ENCODE measurements at regions not wholly inside any gene's neighbourhood (a gene's known extent, or its start where the extent isn't known, plus 50 kb on each side); places are given as distances from the start of the nearest gene placed in this dataset.

DNA sequence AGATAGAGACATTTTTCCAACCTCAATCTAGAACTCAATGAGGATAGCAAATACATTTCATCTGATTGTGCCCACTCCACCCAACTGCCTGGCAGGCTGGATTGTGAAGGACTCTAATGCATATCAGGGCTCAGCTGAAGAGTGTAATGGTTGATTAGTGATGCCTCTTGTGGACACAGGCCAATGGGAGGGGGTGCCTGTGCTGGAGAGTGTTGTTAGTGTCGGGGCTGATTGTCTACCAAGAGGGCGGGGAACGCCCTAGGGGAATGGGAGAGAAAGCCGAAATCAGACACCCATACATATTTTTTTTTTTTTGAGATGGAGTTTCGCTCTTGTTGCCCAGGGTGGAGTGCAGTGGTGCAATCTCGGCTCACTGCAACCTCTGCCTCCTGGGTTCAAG is 103.7 kb upstream of the SALL4 start:
- TF ChIP-seq RARB (CRISPR knock-in tag; IDR thresholded peaks at IDR 0.05) (no peak), ARNTL (CRISPR knock-in tag; IDR thresholded peaks at IDR 0.05; ENCODE audit: borderline replicate concordance, low read depth) (no peak), ZC3H10 (CRISPR knock-in tag; IDR thresholded peaks at IDR 0.05) (no peak), ZFP3 (CRISPR knock-in tag; IDR thresholded peaks at IDR 0.05) (no peak), OSR1 (CRISPR knock-in tag; IDR thresholded peaks at IDR 0.05) (no peak), BACH2 (CRISPR knock-in tag; IDR thresholded peaks at IDR 0.05; ENCODE audit: borderline replicate concordance) (no peak), ESRRG (CRISPR knock-in tag; IDR thresholded peaks at IDR 0.05) (no peak), ZNF8 (CRISPR knock-in tag; IDR thresholded peaks at IDR 0.05) (no peak), ZNF565 (CRISPR knock-in tag; conservative IDR thresholded peaks at IDR 0.05; ENCODE audit: low read depth) (no peak)
- TF ChIP-seq, protein P1, sequence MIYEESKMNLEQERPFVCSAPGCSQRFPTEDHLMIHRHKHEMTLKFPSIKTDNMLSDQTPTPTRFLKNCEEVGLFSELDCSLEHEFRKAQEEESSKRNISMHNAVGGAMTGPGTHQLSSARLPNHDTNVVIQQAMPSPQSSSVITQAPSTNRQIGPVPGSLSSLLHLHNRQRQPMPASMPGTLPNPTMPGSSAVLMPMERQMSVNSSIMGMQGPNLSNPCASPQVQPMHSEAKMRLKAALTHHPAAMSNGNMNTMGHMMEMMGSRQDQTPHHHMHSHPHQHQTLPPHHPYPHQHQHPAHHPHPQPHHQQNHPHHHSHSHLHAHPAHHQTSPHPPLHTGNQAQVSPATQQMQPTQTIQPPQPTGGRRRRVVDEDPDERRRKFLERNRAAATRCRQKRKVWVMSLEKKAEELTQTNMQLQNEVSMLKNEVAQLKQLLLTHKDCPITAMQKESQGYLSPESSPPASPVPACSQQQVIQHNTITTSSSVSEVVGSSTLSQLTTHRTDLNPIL (CRISPR knock-in tag; IDR thresholded peaks at IDR 0.05; ENCODE audit: low read depth): no peak
- TF ChIP-seq, protein P2, sequence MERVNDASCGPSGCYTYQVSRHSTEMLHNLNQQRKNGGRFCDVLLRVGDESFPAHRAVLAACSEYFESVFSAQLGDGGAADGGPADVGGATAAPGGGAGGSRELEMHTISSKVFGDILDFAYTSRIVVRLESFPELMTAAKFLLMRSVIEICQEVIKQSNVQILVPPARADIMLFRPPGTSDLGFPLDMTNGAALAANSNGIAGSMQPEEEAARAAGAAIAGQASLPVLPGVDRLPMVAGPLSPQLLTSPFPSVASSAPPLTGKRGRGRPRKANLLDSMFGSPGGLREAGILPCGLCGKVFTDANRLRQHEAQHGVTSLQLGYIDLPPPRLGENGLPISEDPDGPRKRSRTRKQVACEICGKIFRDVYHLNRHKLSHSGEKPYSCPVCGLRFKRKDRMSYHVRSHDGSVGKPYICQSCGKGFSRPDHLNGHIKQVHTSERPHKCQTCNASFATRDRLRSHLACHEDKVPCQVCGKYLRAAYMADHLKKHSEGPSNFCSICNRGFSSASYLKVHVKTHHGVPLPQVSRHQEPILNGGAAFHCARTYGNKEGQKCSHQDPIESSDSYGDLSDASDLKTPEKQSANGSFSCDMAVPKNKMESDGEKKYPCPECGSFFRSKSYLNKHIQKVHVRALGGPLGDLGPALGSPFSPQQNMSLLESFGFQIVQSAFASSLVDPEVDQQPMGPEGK (CRISPR knock-in tag; IDR thresholded peaks at IDR 0.05; ENCODE audit: borderline replicate concordance): no peak
- TF ChIP-seq, protein P3, sequence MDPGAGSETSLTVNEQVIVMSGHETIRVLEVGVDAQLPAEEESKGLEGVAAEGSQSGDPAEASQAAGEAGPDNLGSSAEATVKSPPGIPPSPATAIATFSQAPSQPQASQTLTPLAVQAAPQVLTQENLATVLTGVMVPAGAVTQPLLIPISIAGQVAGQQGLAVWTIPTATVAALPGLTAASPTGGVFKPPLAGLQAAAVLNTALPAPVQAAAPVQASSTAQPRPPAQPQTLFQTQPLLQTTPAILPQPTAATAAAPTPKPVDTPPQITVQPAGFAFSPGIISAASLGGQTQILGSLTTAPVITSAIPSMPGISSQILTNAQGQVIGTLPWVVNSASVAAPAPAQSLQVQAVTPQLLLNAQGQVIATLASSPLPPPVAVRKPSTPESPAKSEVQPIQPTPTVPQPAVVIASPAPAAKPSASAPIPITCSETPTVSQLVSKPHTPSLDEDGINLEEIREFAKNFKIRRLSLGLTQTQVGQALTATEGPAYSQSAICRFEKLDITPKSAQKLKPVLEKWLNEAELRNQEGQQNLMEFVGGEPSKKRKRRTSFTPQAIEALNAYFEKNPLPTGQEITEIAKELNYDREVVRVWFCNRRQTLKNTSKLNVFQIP (CRISPR knock-in tag; IDR thresholded peaks at IDR 0.05; ENCODE audit: borderline replicate concordance, low read depth): no peak

All from SK-N-SH treated with all-trans-retinoic acid at 6 μM for 48 hours (cell line).